HFFc6 (cell line): ENCODE measurements at regions not wholly inside any gene's neighbourhood (a gene's known extent, or its start where the extent isn't known, plus 50 kb on each side); places are given as distances from the start of the nearest gene placed in this dataset.

ENCODE experiments used
- DNase-seq: peaks from one replicate; pipeline ENCODE4 v3.0.0-alpha.2; 2018
- H3K27ac Mint-ChIP-seq: 2 replicates; pipeline ENCODE4 v1.8.0; 2020; ENCODE audit warnings: mild to moderate bottlenecking, mixed read lengths
- H3K27me3 Mint-ChIP-seq: 2 replicates; pipeline ENCODE4 v1.8.0; 2021; ENCODE audit warnings: mild to moderate bottlenecking, moderate library complexity, mixed read lengths; ENCODE audit not compliant: insufficient read depth
- H3K36me3 Mint-ChIP-seq: 2 replicates; pipeline ENCODE4 v1.8.0; 2021; ENCODE audit warnings: low read depth, mixed read lengths
- H3K4me1 Mint-ChIP-seq: 2 replicates; pipeline ENCODE4 v1.8.0; 2020; ENCODE audit warnings: low read depth, mixed read lengths
- H3K4me3 Mint-ChIP-seq: 2 replicates; pipeline ENCODE4 v1.8.0; 2020; ENCODE audit warnings: mild to moderate bottlenecking, moderate library complexity, mixed read lengths
- H3K9me3 Mint-ChIP-seq: 2 replicates; pipeline ENCODE4 v1.8.0; 2020; ENCODE audit warnings: mild to moderate bottlenecking, mixed read lengths
- TF ChIP-seq, protein P1 (sequence below): fragments of 200-600 bp; sonication (generic); IDR thresholded peaks from 2 replicates; pipeline ENCODE4 v1.5.0; 2021; ENCODE audit warnings: antibody characterized with exemption, mild to moderate bottlenecking

DNA sequence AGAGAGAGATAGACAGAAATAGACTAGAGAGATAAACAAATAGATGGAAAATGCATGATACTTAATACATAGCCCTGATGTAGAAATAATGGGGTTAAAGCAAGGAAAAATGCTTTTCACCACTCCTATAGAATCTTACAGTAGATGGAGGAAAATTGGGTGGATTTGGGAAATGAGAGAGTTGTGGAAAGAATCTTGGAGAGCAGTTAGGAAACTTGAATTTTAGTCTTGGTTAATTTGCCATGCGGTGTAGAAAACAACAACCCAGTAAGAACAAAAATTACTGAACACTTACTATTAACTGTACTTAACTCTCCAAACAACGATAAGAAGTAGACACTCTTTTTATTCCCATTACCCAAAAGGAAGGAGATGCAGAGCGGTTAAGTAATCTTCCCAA is 329.8 kb downstream of the ZNF608 start:
- Mint-ChIP-seq H3K27me3 (peaks cover 4% of the 10 kb centered on the region; the same call in 1 of the 2 replicates), H3K9me3 (peaks cover 13% of the 10 kb centered on the region), H3K27ac (no peak overlapping the region), H3K36me3 (no peaks in the 10 kb centered on the region), H3K4me1 (no peaks in the 10 kb centered on the region), H3K4me3 (no peak overlapping the region)
- no peak for DNase-seq
- TF ChIP-seq, protein P1, sequence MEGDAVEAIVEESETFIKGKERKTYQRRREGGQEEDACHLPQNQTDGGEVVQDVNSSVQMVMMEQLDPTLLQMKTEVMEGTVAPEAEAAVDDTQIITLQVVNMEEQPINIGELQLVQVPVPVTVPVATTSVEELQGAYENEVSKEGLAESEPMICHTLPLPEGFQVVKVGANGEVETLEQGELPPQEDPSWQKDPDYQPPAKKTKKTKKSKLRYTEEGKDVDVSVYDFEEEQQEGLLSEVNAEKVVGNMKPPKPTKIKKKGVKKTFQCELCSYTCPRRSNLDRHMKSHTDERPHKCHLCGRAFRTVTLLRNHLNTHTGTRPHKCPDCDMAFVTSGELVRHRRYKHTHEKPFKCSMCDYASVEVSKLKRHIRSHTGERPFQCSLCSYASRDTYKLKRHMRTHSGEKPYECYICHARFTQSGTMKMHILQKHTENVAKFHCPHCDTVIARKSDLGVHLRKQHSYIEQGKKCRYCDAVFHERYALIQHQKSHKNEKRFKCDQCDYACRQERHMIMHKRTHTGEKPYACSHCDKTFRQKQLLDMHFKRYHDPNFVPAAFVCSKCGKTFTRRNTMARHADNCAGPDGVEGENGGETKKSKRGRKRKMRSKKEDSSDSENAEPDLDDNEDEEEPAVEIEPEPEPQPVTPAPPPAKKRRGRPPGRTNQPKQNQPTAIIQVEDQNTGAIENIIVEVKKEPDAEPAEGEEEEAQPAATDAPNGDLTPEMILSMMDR: no peak

DNA sequence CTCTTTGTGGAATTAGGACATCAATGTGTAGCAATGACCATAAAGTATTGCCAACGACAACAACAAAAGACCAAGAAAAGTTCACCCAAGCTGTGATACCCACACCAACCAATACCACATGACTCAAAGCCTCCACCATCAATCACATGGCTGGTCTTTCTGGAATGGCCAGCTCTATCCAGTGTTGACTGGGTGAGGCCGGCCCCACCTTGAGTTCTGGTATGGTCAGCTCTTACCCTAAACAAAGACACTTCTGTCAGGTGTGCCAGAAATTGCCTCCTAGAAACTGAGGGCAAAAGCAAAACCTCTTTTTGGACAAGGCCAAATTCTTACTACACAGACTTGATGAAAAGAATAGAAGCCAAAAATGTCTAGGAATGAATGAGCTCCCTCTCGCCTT is 331.5 kb downstream of the ZNF608 start:
- no peak overlapping the region for H3K4me3 Mint-ChIP-seq
- H3K27me3 Mint-ChIP-seq: peaks cover 4% of the 10 kb centered on the region
- H3K36me3 Mint-ChIP-seq: no peaks in the 10 kb centered on the region
- TF ChIP-seq, protein P1: no peak
- no peak for DNase-seq
- no peak overlapping the region for H3K27ac Mint-ChIP-seq
- H3K9me3 Mint-ChIP-seq: peaks cover 8% of the 10 kb centered on the region
- no peaks in the 10 kb centered on the region for H3K4me1 Mint-ChIP-seq

DNA sequence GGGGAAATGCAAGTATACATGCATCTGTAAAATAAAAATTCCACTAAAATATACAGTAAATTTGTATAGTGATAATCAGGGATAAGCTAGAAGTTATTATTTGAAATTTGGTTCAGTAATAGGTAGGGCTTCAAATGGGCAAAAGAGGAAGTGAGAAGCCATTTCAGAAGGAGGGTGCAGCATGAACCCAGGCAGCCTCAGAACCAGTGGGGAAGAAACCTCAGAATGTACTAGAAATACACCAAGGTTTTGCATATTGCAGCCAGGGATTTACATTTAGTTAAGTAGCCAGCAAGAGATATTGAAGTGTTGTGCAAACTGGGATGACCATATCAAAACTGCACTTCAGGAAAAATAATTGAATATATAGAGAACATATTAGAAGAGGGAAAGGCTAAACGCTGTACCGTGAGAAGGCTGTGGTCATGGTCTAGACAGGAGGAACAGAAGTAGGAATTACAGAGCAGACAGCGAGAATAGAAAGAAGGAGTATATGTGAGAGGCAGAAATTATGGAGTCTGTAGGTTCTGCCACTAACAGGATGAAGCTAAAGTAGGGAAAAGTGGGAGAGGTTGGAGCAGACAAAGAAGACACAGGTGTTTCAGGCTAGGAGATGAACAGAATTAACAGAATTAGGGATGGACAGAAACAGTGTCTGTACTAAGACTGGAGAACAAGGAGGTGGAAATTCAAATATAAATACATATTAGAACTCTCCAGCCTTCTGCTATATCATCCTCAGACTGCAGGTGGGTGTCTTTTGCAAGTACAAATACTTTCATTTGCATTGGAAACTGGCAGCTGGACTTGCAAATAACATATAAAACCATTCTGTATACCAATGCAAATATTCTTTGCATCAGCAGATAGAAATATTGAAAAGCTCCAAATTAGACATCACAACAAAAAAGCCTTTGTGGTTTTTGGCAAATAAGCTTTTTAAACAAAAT is 335.6 kb downstream of the ZNF608 start:
- DNase-seq: no peak
- Mint-ChIP-seq H3K4me1 (no peaks in the 10 kb centered on the region), H3K27ac (no peak overlapping the region), H3K36me3 (no peaks in the 10 kb centered on the region), H3K27me3 (no peaks in the 10 kb centered on the region; the same call in none of the 2 replicates), H3K4me3 (no peak overlapping the region), H3K9me3 (no peaks in the 10 kb centered on the region)
- TF ChIP-seq, protein P1: no peak

DNA sequence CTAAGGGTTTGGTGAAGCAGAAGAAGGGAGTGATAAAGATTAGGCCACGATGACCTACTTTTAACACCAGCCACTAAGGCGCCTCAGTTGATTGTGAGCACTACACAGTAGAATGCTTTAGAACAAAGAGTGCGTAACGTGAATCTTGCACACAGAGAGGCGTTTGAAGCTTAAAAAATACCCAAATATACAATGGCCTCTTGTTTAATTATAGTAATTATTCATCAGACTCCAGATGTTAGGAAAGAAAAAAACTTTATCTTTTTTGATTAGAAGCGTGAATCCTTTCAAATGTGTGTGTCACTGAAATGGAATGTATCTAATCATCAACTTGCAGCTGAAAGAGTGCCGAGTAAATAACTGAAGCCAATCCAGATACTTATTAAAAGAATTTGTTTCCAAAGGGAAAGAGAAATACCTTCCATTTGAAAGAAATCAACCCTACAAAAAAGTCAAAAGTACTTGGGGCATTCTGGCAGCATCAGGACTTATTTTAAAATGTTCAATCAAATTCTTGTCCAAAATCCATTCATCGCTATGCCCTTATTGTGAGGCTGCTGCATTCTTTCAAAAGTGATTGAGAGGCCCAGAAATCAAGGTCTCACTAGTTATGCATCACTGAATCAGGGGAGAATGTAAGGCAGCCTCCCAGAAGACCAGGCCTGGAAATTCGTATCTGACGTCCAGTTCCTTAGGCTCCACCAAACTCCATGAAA is 337.5 kb downstream of the ZNF608 start:
- Mint-ChIP-seq H3K36me3 (no peaks in the 10 kb centered on the region), H3K27ac (no peak overlapping the region), H3K9me3 (no peaks in the 10 kb centered on the region), H3K27me3 (no peaks in the 10 kb centered on the region; the same call in none of the 2 replicates), H3K4me1 (no peaks in the 10 kb centered on the region), H3K4me3 (no peak overlapping the region)
- no peak for DNase-seq
- TF ChIP-seq, protein P1: no peak

DNA sequence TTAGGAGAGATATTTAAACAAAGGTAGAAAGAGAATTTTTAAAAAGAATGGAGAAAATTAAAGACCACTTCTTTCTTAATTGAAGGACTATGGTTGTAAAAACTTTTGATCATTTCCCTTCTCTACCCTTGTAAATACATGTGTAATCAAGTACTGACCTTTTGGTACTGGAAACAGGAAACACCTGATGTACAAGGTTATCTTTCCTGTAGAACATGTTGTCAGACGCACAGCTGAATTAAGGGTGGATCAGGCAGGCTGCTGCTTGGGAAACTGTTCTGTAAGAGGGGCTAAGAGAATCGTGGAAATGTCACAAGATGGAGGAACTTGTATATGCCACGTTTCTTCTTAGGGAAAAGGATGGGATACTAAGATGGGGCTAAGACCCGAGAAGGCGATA is 341.6 kb downstream of the ZNF608 start:
- Mint-ChIP-seq H3K4me3 (no peak overlapping the region), H3K36me3 (no peaks in the 10 kb centered on the region), H3K9me3 (no peaks in the 10 kb centered on the region), H3K4me1 (no peaks in the 10 kb centered on the region), H3K27ac (no peak overlapping the region), H3K27me3 (no peaks in the 10 kb centered on the region)
- no peak for DNase-seq
- TF ChIP-seq, protein P1: no peak
